Endothelial cell of umbilical vein (primary cell): ENCODE measurements at regions not wholly inside any gene's neighbourhood (a gene's known extent, or its start where the extent isn't known, plus 50 kb on each side); places are given as distances from the start of the nearest gene placed in this dataset.

ENCODE experiments used
- BruUV-seq: library from RNA; stranded (reverse); fragments of 400-500 nt; replicated peaks from 2 replicates; lab custom pipeline; 2021; lab: Mats Ljungman, UMichigan
- CTCF ChIA-PET: fragments of 300-600, 350-600 bp; sonication (Branson Sonifier 250); formaldehyde crosslinking; loops from one replicate; lab custom pipeline; 2021; ENCODE audit warnings: antibody characterized with exemption, inconsistent platforms; lab: Charles Lee
- POLR2A ChIA-PET: fragments of 300-600, 350-600 bp; sonication (Branson Sonifier 250); formaldehyde crosslinking; loops from one replicate; lab custom pipeline; 2021; ENCODE audit warnings: antibody characterized with exemption, inconsistent platforms; lab: Charles Lee
- DNase-seq: peaks from one replicate; pipeline ENCODE4 v3.0.0-alpha.2; 2011; ENCODE audit warnings: low read depth, low spot score
- FAIRE-seq: peaks from 2 replicates; lab custom pipeline; 2011; peaks lifted over from hg19 to GRCh38; lab: Jason Lieb, UNC
- H2AFZ ChIP-seq: 2 replicates; pipeline ENCODE4 v1.6.0; 2012; ENCODE audit warnings: low read depth, low read length, control low read depth, inconsistent platforms
- H3K27ac ChIP-seq: 2 replicates; pipeline ENCODE4 v1.5.1; 2011; ENCODE audit warnings: low read depth, mild to moderate bottlenecking, control low read depth, low read length, moderate library complexity; ENCODE audit not compliant: insufficient read depth
- H3K27me3 ChIP-seq, 2 experiments: 2 replicates each; pipeline versions ENCODE4 v1.6.0 to v1.6.1; 2011; ENCODE audit warnings: low read length in 2 of 2, mixed read lengths in 1 of 2; ENCODE audit not compliant: control insufficient read depth in 2 of 2, insufficient read depth in 2 of 2
- H3K36me3 ChIP-seq, 2 experiments: 2 replicates in 1 of 2; 3 replicates in 1 of 2; pipeline ENCODE4 v1.5.1; 2011; ENCODE audit warnings: low read length in 2 of 2, mild to moderate bottlenecking in 1 of 2, moderate library complexity in 1 of 2; ENCODE audit not compliant: control insufficient read depth in 2 of 2, insufficient read depth in 2 of 2; ENCODE audit errors: extremely low read depth in 1 of 2
- H3K4me1 ChIP-seq: 3 replicates; pipeline ENCODE4 v1.5.1; 2011; ENCODE audit warnings: mild to moderate bottlenecking, low read length; ENCODE audit not compliant: control insufficient read depth, insufficient read depth; ENCODE audit errors: extremely low read depth
- H3K4me2 ChIP-seq: 2 replicates; pipeline ENCODE4 v1.6.1; 2011; ENCODE audit warnings: low read length, control low read depth, mixed read lengths; ENCODE audit not compliant: insufficient read depth
- H3K4me3 ChIP-seq, 3 experiments: fragments of 200-600 bp in 1 of 3; sonication (generic), shearing (Covaris generic) in 1 of 3; replicated peaks in 1 of 3; 2 replicates each; pipeline ENCODE4 v1.5.1; 2011 to 2016; ENCODE audit warnings: control low read depth in 3 of 3, low read length in 3 of 3, mild to moderate bottlenecking in 2 of 3, inconsistent platforms in 1 of 3, low read depth in 1 of 3, moderate library complexity in 1 of 3; ENCODE audit not compliant: insufficient read depth in 1 of 3
- H3K79me2 ChIP-seq: 2 replicates; pipeline ENCODE4 v1.6.0; 2012; ENCODE audit warnings: low read length, inconsistent platforms; ENCODE audit not compliant: control insufficient read depth, insufficient read depth
- H3K9ac ChIP-seq: replicated peaks from 2 replicates; pipeline ENCODE3; 2011; ENCODE audit warnings: low read length, control low read depth; ENCODE audit not compliant: insufficient read depth; ENCODE audit errors: extremely low read depth
- H3K9me1 ChIP-seq: replicated peaks from 3 replicates; pipeline ENCODE4 v1.6.0; 2011; ENCODE audit warnings: mild to moderate bottlenecking, low read length; ENCODE audit not compliant: control insufficient read depth, insufficient read depth; ENCODE audit errors: extremely low read depth
- H3K9me3 ChIP-seq: replicated peaks from 2 replicates; pipeline ENCODE4 v1.5.1; 2012; ENCODE audit warnings: low read length, inconsistent platforms; ENCODE audit not compliant: control insufficient read depth, insufficient read depth
- H4K20me1 ChIP-seq: replicated peaks from 2 replicates; pipeline ENCODE3; 2011; ENCODE audit warnings: mild to moderate bottlenecking, low read length; ENCODE audit not compliant: control insufficient read depth, insufficient read depth; ENCODE audit errors: extremely low read depth
- FOS ChIP-seq: IDR thresholded peaks from 2 replicates; pipeline ENCODE4 v1.6.1; 2011; ENCODE audit warnings: mild to moderate bottlenecking, low read length, moderate library complexity, borderline replicate concordance; ENCODE audit not compliant: insufficient read depth
- POLR2A ChIP-seq: IDR thresholded peaks from 2 replicates; pipeline ENCODE4 v1.6.1; 2012; ENCODE audit warnings: low read depth, mild to moderate bottlenecking, control low read depth, low read length
- dilution Hi-C: fragments of 300-500 bp; cut with MboI; formaldehyde crosslinking; loops from one replicate; pipeline ENCODE4 v1.15.0; 2019; ENCODE audit warnings: low sequenced_read_pairs; ENCODE audit not compliant: extremely low pct_ligation_motif_present
- intact Hi-C: fragments of 100-400 bp; cut with micrococcal nuclease; formaldehyde crosslinking; loops from one replicate; pipeline ENCODE4 v1.10.0; 2022
- TF ChIP-seq, protein P1 (sequence below): IDR thresholded peaks from 2 replicates; pipeline ENCODE4 v1.6.1; 2011; ENCODE audit not compliant: insufficient read depth, insufficient read length

DNA sequence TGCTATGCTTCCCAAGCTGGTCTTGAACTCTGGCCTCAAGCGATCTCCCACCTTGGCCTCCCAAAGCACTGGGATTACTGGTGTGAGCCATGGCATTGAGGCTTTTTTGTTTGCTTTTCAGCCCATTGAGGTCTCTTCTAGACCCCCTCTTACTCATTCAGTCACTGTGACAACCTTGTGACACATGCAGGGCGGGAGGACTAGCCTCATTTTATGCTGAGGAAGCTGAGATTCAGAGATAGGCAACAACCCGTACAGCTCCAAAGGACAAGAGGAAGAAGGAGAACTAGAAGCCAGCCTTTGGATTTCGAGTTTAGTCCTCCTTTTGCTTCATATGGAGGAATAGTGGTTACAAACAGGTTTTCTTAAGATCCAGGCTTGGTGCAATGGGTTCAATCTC is 83.9 kb upstream of the WDR26 start:
- Histone ChIP-seq H3K9me3 (no peaks in the 10 kb centered on the region), H4K20me1 (no peaks in the 10 kb centered on the region), H3K36me3 (no peaks in the 10 kb centered on the region), H3K4me2 (no peak overlapping the region), H3K79me2 (no peaks in the 10 kb centered on the region), H2AFZ (no peak overlapping the region), H3K4me1 (no peaks in the 10 kb centered on the region), H3K9me1 (no peaks in the 10 kb centered on the region), H3K4me3 (no peak overlapping the region), H3K27ac (no peak overlapping the region), H3K9ac (no peak overlapping the region), H3K27me3 (no peaks in the 10 kb centered on the region)
- TF ChIP-seq POLR2A: no peak
- TF ChIP-seq, protein P1, sequence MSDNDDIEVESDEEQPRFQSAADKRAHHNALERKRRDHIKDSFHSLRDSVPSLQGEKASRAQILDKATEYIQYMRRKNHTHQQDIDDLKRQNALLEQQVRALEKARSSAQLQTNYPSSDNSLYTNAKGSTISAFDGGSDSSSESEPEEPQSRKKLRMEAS: no peak
- intact Hi-C loops (no loop called here), dilution Hi-C loops (loop anchor here (25.0 kb wide), 1 partner anchor 94 kb away; the partner anchor contains the start of gene CNIH3)
- DNase-seq (no peak), FAIRE-seq (peak; percentile 18)
- CTCF ChIA-PET: interaction anchor here (1.5 kb wide), 1 partner anchor 404 kb away, joined by 4 read pairs; no protein-coding TSS in a partner anchor
- BruUV-seq: no TSS peak
- POLR2A ChIA-PET: interaction anchor here (0.6 kb wide), 1 partner anchor 676 kb away, joined by 3 read pairs; no protein-coding TSS in a partner anchor

DNA sequence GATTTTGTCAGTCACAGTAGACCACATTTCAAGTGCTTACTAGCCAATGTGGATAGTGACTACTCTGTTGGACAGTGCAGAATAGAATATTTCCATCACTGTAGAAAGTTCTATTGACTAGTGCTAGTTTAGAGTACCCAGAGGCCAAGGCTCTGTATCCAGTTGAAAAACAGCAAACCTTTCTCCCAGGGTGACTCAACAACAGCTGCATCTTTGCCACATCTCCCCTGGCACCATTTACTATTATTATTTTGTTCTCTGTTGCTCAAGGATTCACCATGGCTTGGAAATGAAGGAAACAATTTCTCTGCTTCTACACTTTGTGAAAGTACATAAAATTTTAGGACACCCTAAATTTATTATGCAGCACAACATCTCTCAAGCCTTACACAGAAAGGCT is 85.3 kb upstream of the WDR26 start:
- dilution Hi-C loops (loop anchor here (25.0 kb wide), 1 partner anchor 92 kb away; the partner anchor contains the start of gene CNIH3), intact Hi-C loops (no loop called here)
- Histone ChIP-seq H3K4me2 (no peak overlapping the region), H2AFZ (no peak overlapping the region), H3K9me3 (no peaks in the 10 kb centered on the region), H3K4me3 (no peak overlapping the region), H3K27ac (no peak overlapping the region), H3K4me1 (no peaks in the 10 kb centered on the region), H4K20me1 (no peaks in the 10 kb centered on the region), H3K36me3 (no peaks in the 10 kb centered on the region), H3K79me2 (no peaks in the 10 kb centered on the region), H3K27me3 (no peaks in the 10 kb centered on the region), H3K9me1 (no peaks in the 10 kb centered on the region), H3K9ac (no peak overlapping the region)
- ChIA-PET POLR2A (no interaction called here), CTCF (interaction anchor here (0.7 to 1.0 kb wide), 2 partner anchors 13 to 24 kb away, joined by 3 to 4 read pairs; no protein-coding TSS in a partner anchor)
- BruUV-seq: no TSS peak
- TF ChIP-seq FOS: no peak
- no peak for DNase-seq
- no peak for FAIRE-seq
